ENCODE measurements at regions not wholly inside any gene's neighbourhood (a gene's known extent, or its start where the extent isn't known, plus 50 kb on each side); places are given as distances from the start of the nearest gene placed in this dataset.

DNA sequence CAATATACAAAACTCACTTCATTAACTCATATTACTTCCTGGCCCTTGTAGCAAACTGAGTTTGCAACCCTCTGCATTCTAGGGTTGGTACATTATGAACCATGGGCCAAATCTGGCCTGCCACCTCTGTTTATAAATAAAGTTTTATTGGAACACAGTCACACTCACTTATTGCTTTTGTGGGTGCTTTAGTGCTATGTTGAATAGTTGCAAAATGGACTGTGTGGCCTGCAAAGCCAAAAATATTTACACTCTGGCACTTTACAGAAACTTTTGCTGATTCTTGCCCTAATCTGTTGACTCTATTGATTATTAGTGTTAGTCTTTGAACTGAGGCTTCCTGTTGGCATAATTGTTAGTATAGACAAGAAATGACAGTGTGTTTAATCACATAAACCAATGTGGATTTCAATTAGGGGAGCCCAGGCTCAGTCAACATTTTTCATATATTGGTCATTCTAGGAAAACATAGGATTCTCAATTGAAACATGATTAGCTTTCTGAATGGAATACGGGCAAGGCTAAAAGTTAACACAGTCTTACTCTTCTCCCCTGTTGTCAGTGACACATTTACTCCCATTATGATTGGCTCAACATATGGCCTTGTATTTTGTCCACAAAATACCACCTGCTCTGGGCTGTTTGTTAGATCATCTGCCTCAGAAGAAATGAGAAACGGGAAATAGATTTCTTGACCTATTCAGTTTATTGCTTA lies 241.9 kb upstream of the ZFP64 start (continued):
- TF ChIP-seq ZNF407 (CRISPR knock-in tag; IDR thresholded peaks at IDR 0.05; ENCODE audit: not compliant biosample characterization) (no peak), SRSF4 (IDR thresholded peaks at IDR 0.05; ENCODE audit: low read depth, low read length, poor library complexity, severe bottlenecking) (no peak), NRL (CRISPR knock-in tag; IDR thresholded peaks at IDR 0.05; ENCODE audit: borderline replicate concordance) (no peak), ZNF263 (CRISPR knock-in tag; IDR thresholded peaks at IDR 0.05) (no peak), KAT2B (IDR thresholded peaks at IDR 0.05; ENCODE audit: borderline replicate concordance, low read depth, low read length) (peak; percentile 39; the same call in 1 of the 2 replicates), PHF21A (CRISPR knock-in tag; IDR thresholded peaks at IDR 0.05) (peak; percentile 65; the same call in 1 of the 2 replicates), THAP11 (CRISPR knock-in tag; IDR thresholded peaks at IDR 0.05) (peak; percentile 51), KAT8 (CRISPR knock-in tag; IDR thresholded peaks at IDR 0.05) (peak; percentile 46), CCDC6 (CRISPR knock-in tag; IDR thresholded peaks at IDR 0.05) (no peak), ELF4 (CRISPR knock-in tag; IDR thresholded peaks at IDR 0.05; ENCODE audit: borderline replicate concordance) (0 out of 2 replicates have a peak, but pooled peaks have one; percentile 26), KLF16 (CRISPR knock-in tag; IDR thresholded peaks at IDR 0.05) (peak in 1 of 2 experiments; percentile 88; a peak in 2 of 4 replicates), RXRA (CRISPR knock-in tag; IDR thresholded peaks at IDR 0.05) (no peak), ZNF770 (CRISPR knock-in tag; IDR thresholded peaks at IDR 0.05) (no peak), CHCHD3 (CRISPR knock-in tag; IDR thresholded peaks at IDR 0.05) (no peak)
- TF ChIP-seq, protein P1, sequence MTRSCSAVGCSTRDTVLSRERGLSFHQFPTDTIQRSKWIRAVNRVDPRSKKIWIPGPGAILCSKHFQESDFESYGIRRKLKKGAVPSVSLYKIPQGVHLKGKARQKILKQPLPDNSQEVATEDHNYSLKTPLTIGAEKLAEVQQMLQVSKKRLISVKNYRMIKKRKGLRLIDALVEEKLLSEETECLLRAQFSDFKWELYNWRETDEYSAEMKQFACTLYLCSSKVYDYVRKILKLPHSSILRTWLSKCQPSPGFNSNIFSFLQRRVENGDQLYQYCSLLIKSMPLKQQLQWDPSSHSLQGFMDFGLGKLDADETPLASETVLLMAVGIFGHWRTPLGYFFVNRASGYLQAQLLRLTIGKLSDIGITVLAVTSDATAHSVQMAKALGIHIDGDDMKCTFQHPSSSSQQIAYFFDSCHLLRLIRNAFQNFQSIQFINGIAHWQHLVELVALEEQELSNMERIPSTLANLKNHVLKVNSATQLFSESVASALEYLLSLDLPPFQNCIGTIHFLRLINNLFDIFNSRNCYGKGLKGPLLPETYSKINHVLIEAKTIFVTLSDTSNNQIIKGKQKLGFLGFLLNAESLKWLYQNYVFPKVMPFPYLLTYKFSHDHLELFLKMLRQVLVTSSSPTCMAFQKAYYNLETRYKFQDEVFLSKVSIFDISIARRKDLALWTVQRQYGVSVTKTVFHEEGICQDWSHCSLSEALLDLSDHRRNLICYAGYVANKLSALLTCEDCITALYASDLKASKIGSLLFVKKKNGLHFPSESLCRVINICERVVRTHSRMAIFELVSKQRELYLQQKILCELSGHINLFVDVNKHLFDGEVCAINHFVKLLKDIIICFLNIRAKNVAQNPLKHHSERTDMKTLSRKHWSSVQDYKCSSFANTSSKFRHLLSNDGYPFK (CRISPR knock-in tag; IDR thresholded peaks at IDR 0.05; ENCODE audit: borderline replicate concordance), result no peak
- TF ChIP-seq, protein P2, sequence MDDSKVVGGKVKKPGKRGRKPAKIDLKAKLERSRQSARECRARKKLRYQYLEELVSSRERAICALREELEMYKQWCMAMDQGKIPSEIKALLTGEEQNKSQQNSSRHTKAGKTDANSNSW (CRISPR knock-in tag; IDR thresholded peaks at IDR 0.05; ENCODE audit: borderline replicate concordance), result no peak
